Keratinocyte (primary cell): ENCODE measurements at regions not wholly inside any gene's neighbourhood (a gene's known extent, or its start where the extent isn't known, plus 50 kb on each side); places are given as distances from the start of the nearest gene placed in this dataset.

Experiments
- DNase-seq: peaks from one replicate; pipeline ENCODE4 v3.0.0-alpha.2; 2011; ENCODE audit warnings: low read depth, missing footprints, low spot score
- FAIRE-seq: peaks from 2 replicates; lab custom pipeline; 2011; peaks lifted over from hg19 to GRCh38; lab: Jason Lieb, UNC
- H2AFZ ChIP-seq: 2 replicates; pipeline ENCODE4 v1.6.0; 2012; ENCODE audit warnings: low read length, control low read depth, inconsistent platforms; ENCODE audit not compliant: control insufficient read depth
- H3K27ac ChIP-seq: 2 replicates; pipeline ENCODE4 v1.5.1; 2011; ENCODE audit warnings: low read length; ENCODE audit not compliant: control insufficient read depth, insufficient read depth
- H3K27me3 ChIP-seq: 3 replicates; pipeline ENCODE4 v1.6.0; 2011; ENCODE audit warnings: low read length; ENCODE audit not compliant: control insufficient read depth, insufficient read depth; ENCODE audit errors: extremely low read depth
- H3K36me3 ChIP-seq, 2 experiments: 2 replicates in 1 of 2; 3 replicates in 1 of 2; pipeline ENCODE4 v1.5.1; 2011; ENCODE audit warnings: low read length in 2 of 2, mild to moderate bottlenecking in 1 of 2; ENCODE audit not compliant: control insufficient read depth in 2 of 2, insufficient read depth in 2 of 2; ENCODE audit errors: extremely low read depth in 1 of 2
- H3K4me1 ChIP-seq: 3 replicates; pipeline ENCODE4 v1.5.1; 2011; ENCODE audit warnings: low read length; ENCODE audit not compliant: control insufficient read depth, insufficient read depth; ENCODE audit errors: extremely low read depth
- H3K4me2 ChIP-seq: 3 replicates; pipeline ENCODE4 v1.6.0; 2011; ENCODE audit warnings: low read depth, low read length; ENCODE audit not compliant: control insufficient read depth, insufficient read depth; ENCODE audit errors: extremely low read depth
- H3K4me3 ChIP-seq, 3 experiments: fragments of 200-600 bp in 1 of 3; sonication (generic) in 1 of 3; 2 replicates in 2 of 3; 3 replicates in 1 of 3; pipeline ENCODE4 v1.5.1; 2011 to 2016; ENCODE audit warnings: low read length in 3 of 3, mild to moderate bottlenecking in 3 of 3, control low read depth in 2 of 3, inconsistent platforms in 1 of 3, low read depth in 1 of 3, mixed read lengths in 1 of 3, mixed run types in 1 of 3, moderate library complexity in 1 of 3; ENCODE audit not compliant: control insufficient read depth in 2 of 3, insufficient read depth in 2 of 3; ENCODE audit errors: extremely low read depth in 1 of 3
- H3K79me2 ChIP-seq: 2 replicates; pipeline ENCODE4 v1.6.0; 2012; ENCODE audit warnings: low read length; ENCODE audit not compliant: control insufficient read depth, insufficient read depth
- H3K9ac ChIP-seq: 3 replicates; pipeline ENCODE4 v1.6.0; 2011; ENCODE audit warnings: low read length; ENCODE audit not compliant: control insufficient read depth, insufficient read depth; ENCODE audit errors: extremely low read depth
- H3K9me1 ChIP-seq: 3 replicates; pipeline ENCODE4 v1.6.0; 2011; ENCODE audit warnings: low read length; ENCODE audit not compliant: control insufficient read depth, insufficient read depth; ENCODE audit errors: extremely low read depth
- H3K9me3 ChIP-seq: 2 replicates; pipeline ENCODE4 v1.5.1; 2012; ENCODE audit warnings: low read depth, low read length; ENCODE audit not compliant: control insufficient read depth
- H4K20me1 ChIP-seq: 3 replicates; pipeline ENCODE4 v1.6.0; 2011; ENCODE audit warnings: low read length; ENCODE audit not compliant: control insufficient read depth, insufficient read depth; ENCODE audit errors: extremely low read depth
- EZH2 ChIP-seq: IDR thresholded peaks from one replicate; pipeline ENCODE4 v1.6.1; 2012; ENCODE audit warnings: inconsistent platforms, mild to moderate bottlenecking, low read length, moderate library complexity
- dilution Hi-C: fragments of 300-500 bp; cut with MboI; formaldehyde crosslinking; loops from one replicate; pipeline ENCODE4 v1.7.0; 2020; ENCODE audit warnings: low sequenced_read_pairs; ENCODE audit not compliant: extremely low pct_ligation_motif_present
- TF ChIP-seq, protein P1 (sequence below), 3 experiments: IDR thresholded peaks in 1 of 3; conservative IDR thresholded peaks in 1 of 3; optimal IDR thresholded peaks in 1 of 3; 2 replicates in 2 of 3; 3 replicates in 1 of 3; pipeline versions ENCODE3 to v1.5.1; 2011; ENCODE audit warnings: low read length in 3 of 3, mild to moderate bottlenecking in 3 of 3, moderate library complexity in 2 of 3, control low read depth in 1 of 3, inconsistent platforms in 1 of 3; ENCODE audit not compliant: insufficient read depth in 2 of 3; ENCODE audit errors: extremely low read depth in 1 of 3

DNA sequence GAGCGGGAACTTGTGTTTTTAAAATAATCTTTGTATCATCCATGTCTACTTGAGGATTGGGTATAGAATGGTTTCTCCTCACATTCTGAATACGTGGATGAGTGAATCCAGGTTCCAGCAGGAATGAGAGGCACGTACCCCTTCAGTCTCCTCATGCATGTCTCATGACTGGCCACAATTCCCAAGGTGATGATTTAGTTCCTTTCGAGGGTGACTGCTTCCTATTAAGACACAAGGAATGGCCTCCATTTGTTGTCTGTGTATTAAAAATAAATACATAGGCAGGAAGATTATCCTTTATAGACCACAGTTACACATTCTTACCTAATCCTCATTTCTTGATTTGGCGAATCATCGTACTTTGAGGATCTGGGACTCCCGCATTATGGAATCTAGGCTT is 217.0 kb upstream of the LRIG1 start:
- Histone ChIP-seq H2AFZ (no peak overlapping the region), H3K27me3 (no peaks in the 10 kb centered on the region), H3K4me2 (no peak overlapping the region), H3K4me1 (no peaks in the 10 kb centered on the region), H3K9ac (no peak overlapping the region), H4K20me1 (no peaks in the 10 kb centered on the region), H3K36me3 (no peaks in the 10 kb centered on the region), H3K27ac (no peak overlapping the region), H3K9me1 (no peaks in the 10 kb centered on the region), H3K79me2 (no peaks in the 10 kb centered on the region), H3K4me3 (no peak overlapping the region), H3K9me3 (no peaks in the 10 kb centered on the region)
- FAIRE-seq (no peak), DNase-seq (no peak)
- dilution Hi-C loops, result no loop called here
- TF ChIP-seq, protein P1, sequence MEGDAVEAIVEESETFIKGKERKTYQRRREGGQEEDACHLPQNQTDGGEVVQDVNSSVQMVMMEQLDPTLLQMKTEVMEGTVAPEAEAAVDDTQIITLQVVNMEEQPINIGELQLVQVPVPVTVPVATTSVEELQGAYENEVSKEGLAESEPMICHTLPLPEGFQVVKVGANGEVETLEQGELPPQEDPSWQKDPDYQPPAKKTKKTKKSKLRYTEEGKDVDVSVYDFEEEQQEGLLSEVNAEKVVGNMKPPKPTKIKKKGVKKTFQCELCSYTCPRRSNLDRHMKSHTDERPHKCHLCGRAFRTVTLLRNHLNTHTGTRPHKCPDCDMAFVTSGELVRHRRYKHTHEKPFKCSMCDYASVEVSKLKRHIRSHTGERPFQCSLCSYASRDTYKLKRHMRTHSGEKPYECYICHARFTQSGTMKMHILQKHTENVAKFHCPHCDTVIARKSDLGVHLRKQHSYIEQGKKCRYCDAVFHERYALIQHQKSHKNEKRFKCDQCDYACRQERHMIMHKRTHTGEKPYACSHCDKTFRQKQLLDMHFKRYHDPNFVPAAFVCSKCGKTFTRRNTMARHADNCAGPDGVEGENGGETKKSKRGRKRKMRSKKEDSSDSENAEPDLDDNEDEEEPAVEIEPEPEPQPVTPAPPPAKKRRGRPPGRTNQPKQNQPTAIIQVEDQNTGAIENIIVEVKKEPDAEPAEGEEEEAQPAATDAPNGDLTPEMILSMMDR (optimal IDR thresholded peaks at IDR 0.05 in 1 of 3, IDR thresholded peaks at IDR 0.05 in 1 of 3, conservative IDR thresholded peaks at IDR 0.05 in 1 of 3; ENCODE audit: extremely low read depth in 1 of 3, insufficient read depth in 2 of 3, low read length in 3 of 3), result no peak
- no peak for TF ChIP-seq EZH2

DNA sequence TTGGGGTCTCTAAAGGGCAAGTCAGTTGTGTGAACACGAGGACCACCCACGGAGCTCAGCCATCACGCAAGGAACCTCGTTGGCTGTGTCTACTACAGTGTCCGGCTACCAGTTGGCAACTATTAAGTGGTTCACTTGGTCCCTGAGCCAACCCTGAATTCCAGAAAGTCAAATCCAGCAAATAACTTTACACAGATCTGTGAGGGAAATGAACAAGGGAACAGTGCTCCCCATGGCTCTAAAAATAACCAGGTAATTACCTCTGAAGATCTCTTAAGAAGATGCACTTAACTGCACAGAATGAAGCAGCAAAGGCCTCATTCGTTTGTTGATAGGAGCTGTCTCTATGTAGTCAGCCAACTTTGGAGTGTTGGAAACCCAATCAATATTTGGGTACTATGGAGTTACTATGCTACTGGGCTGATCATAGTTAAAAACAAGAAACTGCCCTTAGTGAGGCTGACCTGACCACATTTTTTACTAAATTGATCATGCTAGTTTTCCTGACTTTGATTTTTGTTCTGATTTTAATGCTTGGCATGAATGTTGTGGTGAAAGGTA is 219.1 kb upstream of the LRIG1 start:
- Histone ChIP-seq H2AFZ (no peak overlapping the region), H3K4me2 (no peak overlapping the region), H4K20me1 (no peaks in the 10 kb centered on the region), H3K4me3 (no peak overlapping the region), H3K36me3 (no peaks in the 10 kb centered on the region), H3K79me2 (no peaks in the 10 kb centered on the region), H3K4me1 (no peaks in the 10 kb centered on the region), H3K9ac (no peak overlapping the region), H3K9me3 (no peaks in the 10 kb centered on the region), H3K9me1 (no peaks in the 10 kb centered on the region), H3K27ac (no peak overlapping the region), H3K27me3 (no peaks in the 10 kb centered on the region)
- TF ChIP-seq EZH2, result no peak
- TF ChIP-seq, protein P1 (optimal IDR thresholded peaks at IDR 0.05 in 1 of 3, IDR thresholded peaks at IDR 0.05 in 1 of 3, conservative IDR thresholded peaks at IDR 0.05 in 1 of 3; ENCODE audit: extremely low read depth in 1 of 3, insufficient read depth in 2 of 3, low read length in 3 of 3), result no peak
- FAIRE-seq, result no peak
- no peak for DNase-seq
- dilution Hi-C loops, result no loop called here
